ENCODE measurements at regions not wholly inside any gene's neighbourhood (a gene's known extent, or its start where the extent isn't known, plus 50 kb on each side); places are given as distances from the start of the nearest gene placed in this dataset.

DNA sequence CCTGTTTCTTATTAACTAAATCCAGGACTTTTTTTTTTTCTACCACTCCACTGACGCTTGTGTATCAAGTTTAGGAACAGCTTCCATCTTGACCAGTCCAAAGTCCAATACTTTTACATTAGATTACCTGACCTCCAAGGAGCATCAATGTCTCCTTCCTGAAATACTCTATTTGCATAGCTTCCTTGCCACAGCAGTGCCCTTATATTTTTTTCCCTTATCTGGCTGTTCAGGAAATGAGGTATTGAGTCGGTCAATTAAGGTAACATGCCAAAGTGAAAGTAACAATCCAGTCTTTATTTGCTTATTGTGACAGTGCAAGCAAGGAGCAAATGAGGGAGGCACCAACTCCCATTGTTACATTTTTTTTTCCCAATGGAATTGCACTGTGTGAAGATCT, 730.8 kb upstream of the NDST4 start:
- no peaks in the 10 kb centered on the region for H3K27me3 Mint-ChIP-seq
- POLR2A ChIA-PET = no interaction called here
- Histone ChIP-seq H3K4me1 (ENCODE audit: insufficient read depth, low read length) (no peaks in the 10 kb centered on the region), H3K9me3 (ENCODE audit: control insufficient read depth in 1 of 2, insufficient read depth in 1 of 2, low read length in 2 of 2) (no peaks in the 10 kb centered on the region), H3K27me3 (ENCODE audit: control insufficient read depth in 1 of 2, insufficient read depth in 2 of 2, low read length in 2 of 2) (no peaks in the 10 kb centered on the region), H3K36me3 (ENCODE audit: insufficient read depth, low read length) (no peaks in the 10 kb centered on the region), H3K27ac (ENCODE audit: low read depth in 1 of 2, low read length in 2 of 2) (no peak overlapping the region), H3K4me3 (ENCODE audit: low read length) (no peak overlapping the region)
- H3K9me3 Mint-ChIP-seq = no peaks in the 10 kb centered on the region
- no peaks in the 10 kb centered on the region for H3K36me3 Mint-ChIP-seq (ENCODE audit: low read depth)
- CTCF ChIA-PET = no interaction called here
- no peak overlapping the region for H3K4me3 Mint-ChIP-seq
- DNase-seq (no peak), ATAC-seq (ENCODE audit: poor library complexity) (no peak)
- intact Hi-C loops (cut with DNase I, micrococcal nuclease) = no loop called here
- H3K4me1 Mint-ChIP-seq (ENCODE audit: low read depth) = no peaks in the 10 kb centered on the region
- TF ChIP-seq, protein P1, sequence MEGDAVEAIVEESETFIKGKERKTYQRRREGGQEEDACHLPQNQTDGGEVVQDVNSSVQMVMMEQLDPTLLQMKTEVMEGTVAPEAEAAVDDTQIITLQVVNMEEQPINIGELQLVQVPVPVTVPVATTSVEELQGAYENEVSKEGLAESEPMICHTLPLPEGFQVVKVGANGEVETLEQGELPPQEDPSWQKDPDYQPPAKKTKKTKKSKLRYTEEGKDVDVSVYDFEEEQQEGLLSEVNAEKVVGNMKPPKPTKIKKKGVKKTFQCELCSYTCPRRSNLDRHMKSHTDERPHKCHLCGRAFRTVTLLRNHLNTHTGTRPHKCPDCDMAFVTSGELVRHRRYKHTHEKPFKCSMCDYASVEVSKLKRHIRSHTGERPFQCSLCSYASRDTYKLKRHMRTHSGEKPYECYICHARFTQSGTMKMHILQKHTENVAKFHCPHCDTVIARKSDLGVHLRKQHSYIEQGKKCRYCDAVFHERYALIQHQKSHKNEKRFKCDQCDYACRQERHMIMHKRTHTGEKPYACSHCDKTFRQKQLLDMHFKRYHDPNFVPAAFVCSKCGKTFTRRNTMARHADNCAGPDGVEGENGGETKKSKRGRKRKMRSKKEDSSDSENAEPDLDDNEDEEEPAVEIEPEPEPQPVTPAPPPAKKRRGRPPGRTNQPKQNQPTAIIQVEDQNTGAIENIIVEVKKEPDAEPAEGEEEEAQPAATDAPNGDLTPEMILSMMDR (IDR thresholded peaks at IDR 0.05) = no peak
- H3K27ac Mint-ChIP-seq = no peak overlapping the region

DNA sequence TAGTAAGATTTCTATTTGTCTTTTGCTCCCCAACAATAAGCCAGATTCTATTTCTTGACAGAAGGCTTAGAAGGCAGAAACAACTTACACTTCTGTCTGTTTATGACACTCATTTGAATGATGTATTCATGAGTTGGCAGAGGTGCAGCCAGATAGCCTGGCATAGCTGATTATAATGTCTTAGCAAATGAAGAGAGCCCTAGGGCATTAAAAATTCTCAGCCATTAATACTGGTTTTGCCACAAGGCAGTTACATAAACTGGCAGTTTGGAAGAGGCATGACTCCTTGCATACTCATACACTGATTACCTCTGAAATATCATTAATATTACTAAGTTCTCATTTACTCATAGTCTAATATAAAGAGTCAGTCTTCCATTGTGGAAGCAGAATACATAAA, 728.5 kb upstream of the NDST4 start:
- no peaks in the 10 kb centered on the region for H3K9me3 ChIP-seq (ENCODE audit: control insufficient read depth in 1 of 2, insufficient read depth in 1 of 2, low read length in 2 of 2)
- peaks cover 8% of the 10 kb centered on the region for H3K9me3 Mint-ChIP-seq
- no peak overlapping the region for H3K4me3 Mint-ChIP-seq
- no peak overlapping the region for H3K27ac ChIP-seq (ENCODE audit: low read depth in 1 of 2, low read length in 2 of 2)
- H3K36me3 Mint-ChIP-seq (ENCODE audit: low read depth) = no peaks in the 10 kb centered on the region
- no peak overlapping the region for H3K4me3 ChIP-seq (ENCODE audit: low read length)
- H3K27ac Mint-ChIP-seq = no peak overlapping the region
- no peaks in the 10 kb centered on the region for H3K27me3 ChIP-seq (ENCODE audit: control insufficient read depth in 1 of 2, insufficient read depth in 2 of 2, low read length in 2 of 2)
- no peaks in the 10 kb centered on the region for H3K4me1 Mint-ChIP-seq (ENCODE audit: low read depth)
- H3K27me3 Mint-ChIP-seq = no peaks in the 10 kb centered on the region
- TF ChIP-seq, protein P1 (IDR thresholded peaks at IDR 0.05) = no peak
- POLR2A ChIA-PET = no interaction called here
- DNase-seq (no peak), ATAC-seq (ENCODE audit: poor library complexity) (no peak)
- no peaks in the 10 kb centered on the region for H3K36me3 ChIP-seq (ENCODE audit: insufficient read depth, low read length)
- CTCF ChIA-PET = no interaction called here
- no peaks in the 10 kb centered on the region for H3K4me1 ChIP-seq (ENCODE audit: insufficient read depth, low read length)
- intact Hi-C loops (cut with DNase I, micrococcal nuclease) = no loop called here

DNA sequence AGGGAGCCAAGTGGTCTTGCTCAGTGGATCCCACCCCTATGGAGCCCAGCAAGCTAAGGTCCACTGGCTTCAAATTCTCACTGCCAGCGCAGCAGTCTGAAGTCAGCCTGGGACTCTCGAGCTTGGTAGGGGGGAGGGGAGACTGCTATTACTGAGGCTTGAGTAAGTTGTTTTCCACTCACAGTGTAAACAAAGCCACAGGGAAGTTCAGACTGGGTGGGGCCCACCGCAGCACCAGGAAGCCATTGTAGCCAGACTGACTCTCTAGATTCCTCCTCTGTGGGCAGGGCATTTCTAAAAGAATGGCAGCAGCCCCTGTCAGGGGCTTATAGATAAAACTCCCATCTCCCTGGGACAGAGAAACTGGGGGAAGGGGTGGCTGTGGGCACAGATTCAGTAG, 721.0 kb upstream of the NDST4 start:
- no peaks in the 10 kb centered on the region for H3K36me3 ChIP-seq (ENCODE audit: insufficient read depth, low read length)
- Mint-ChIP-seq H3K4me1 (ENCODE audit: low read depth) (no peaks in the 10 kb centered on the region), H3K27ac (no peak overlapping the region), H3K9me3 (peaks cover 12% of the 10 kb centered on the region), H3K36me3 (ENCODE audit: low read depth) (no peaks in the 10 kb centered on the region), H3K27me3 (no peaks in the 10 kb centered on the region), H3K4me3 (no peak overlapping the region)
- H3K9me3 ChIP-seq (ENCODE audit: control insufficient read depth in 1 of 2, insufficient read depth in 1 of 2, low read length in 2 of 2) = peaks cover 0 to 6% of the 10 kb centered on the region in 2 experiments
- ATAC-seq (ENCODE audit: poor library complexity) (no peak), DNase-seq (no peak)
- no peak overlapping the region for H3K4me3 ChIP-seq (ENCODE audit: low read length)
- POLR2A ChIA-PET = no interaction called here
- H3K27ac ChIP-seq (ENCODE audit: low read depth in 1 of 2, low read length in 2 of 2) = no peak overlapping the region
- intact Hi-C loops (cut with DNase I, micrococcal nuclease) = no loop called here
- no peaks in the 10 kb centered on the region for H3K4me1 ChIP-seq (ENCODE audit: insufficient read depth, low read length)
- CTCF ChIA-PET = no interaction called here
- H3K27me3 ChIP-seq (ENCODE audit: control insufficient read depth in 1 of 2, insufficient read depth in 2 of 2, low read length in 2 of 2) = no peaks in the 10 kb centered on the region
- TF ChIP-seq, protein P1 (IDR thresholded peaks at IDR 0.05) = no peak
